Fibroblast of skin of right quadriceps (primary cell): ENCODE measurements at regions not wholly inside any gene's neighbourhood (a gene's known extent, or its start where the extent isn't known, plus 50 kb on each side); places are given as distances from the start of the nearest gene placed in this dataset.
"Not testable (repeated sequence)": the region's sequence is repeated elsewhere in the genome, so short reads cannot be mapped to it uniquely, and the experiment has no call there.

ENCODE experiments used
- DNase-seq: peaks from one replicate; pipeline ENCODE4 v3.0.0-alpha.2; 2013

GRCh38 chr12:64552510-64552909 is 57.8 kb upstream of the RASSF3 start:
- DNase-seq = not testable (repeated sequence)

DNA sequence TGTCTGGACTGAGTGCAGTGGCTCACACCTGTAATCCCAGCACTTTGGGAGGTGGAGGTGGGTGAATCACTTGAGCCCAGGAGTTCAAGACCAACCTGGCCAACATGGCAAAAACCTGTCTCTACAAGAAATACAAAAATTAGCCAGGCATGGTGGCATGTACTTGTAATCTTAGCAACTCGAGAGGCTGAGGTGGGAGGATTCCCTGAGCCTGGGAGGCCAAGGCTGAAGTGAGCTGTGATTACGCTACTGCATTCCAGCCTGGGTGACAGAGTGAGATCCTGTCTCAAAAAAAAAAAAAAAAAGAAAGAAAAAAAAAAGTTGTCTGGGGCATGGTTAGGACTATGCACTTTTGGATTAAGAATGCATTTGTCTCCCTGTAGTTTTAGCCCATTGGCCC is 56.6 kb upstream of the RASSF3 start:
- DNase-seq = not testable (repeated sequence)

DNA sequence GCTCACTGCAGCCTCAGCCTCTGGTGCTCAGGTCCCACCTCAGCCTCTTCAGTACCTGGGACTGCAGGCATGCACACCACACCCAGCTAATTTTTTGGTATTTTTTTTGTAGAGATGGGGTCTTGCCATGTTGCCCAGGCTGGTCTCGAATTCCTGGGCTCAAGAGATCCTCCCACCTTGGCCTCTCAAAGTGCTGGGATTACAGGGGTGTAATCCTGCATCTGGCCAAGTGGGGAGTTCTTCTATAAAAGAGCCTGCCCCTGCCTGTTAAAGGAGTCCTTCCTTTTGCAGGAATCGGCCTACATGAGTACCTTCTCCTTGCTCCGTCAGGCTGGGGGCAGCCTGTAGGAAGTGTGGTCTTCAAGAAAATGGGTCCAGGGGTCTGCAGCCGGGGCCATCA is 54.1 kb upstream of the RASSF3 start:
- no peak for DNase-seq

GRCh38 chr12:64558754-64559153 is 51.5 kb upstream of the RASSF3 start:
- DNase-seq = no peak

GRCh38 chr12:64560396-64561301 is 49.6 kb upstream of the RASSF3 start:
- peak; percentile 90 for DNase-seq
